Activated T-cell treated with anti-CD3 and anti-CD28 coated beads for 48 hours (primary cell): ENCODE measurements at regions not wholly inside any gene's neighbourhood (a gene's known extent, or its start where the extent isn't known, plus 50 kb on each side); places are given as distances from the start of the nearest gene placed in this dataset.

Source experiments
- DNase-seq: peaks from one replicate; pipeline ENCODE4 v3.0.0-alpha.2; 2020; ENCODE audit warnings: low read depth

GRCh38 chr12:127899971-127900370, 367.0 kb upstream of the TMEM132C start:
- DNase-seq, result no peak

- no peak for DNase-seq
These were observed 366.6 kb upstream of the TMEM132C start for GRCh38 chr12:127900386-127900785.

- DNase-seq, result no peak
These were observed 363.8 kb upstream of the TMEM132C start for GRCh38 chr12:127903146-127903545.

GRCh38 chr12:127909041-127909440, 357.9 kb upstream of the TMEM132C start:
- no peak for DNase-seq

GRCh38 chr12:127911291-127911690, 355.7 kb upstream of the TMEM132C start:
- no peak for DNase-seq

- DNase-seq, result no peak
These were observed 354.8 kb upstream of the TMEM132C start for GRCh38 chr12:127912035-127912665.

GRCh38 chr12:127923501-127923900, 343.5 kb upstream of the TMEM132C start:
- DNase-seq, result no peak

GRCh38 chr12:127925971-127926370, 341.0 kb upstream of the TMEM132C start:
- DNase-seq, result no peak

GRCh38 chr12:127928178-127928577, 338.8 kb upstream of the TMEM132C start:
- no peak for DNase-seq

- DNase-seq, result no peak
These were observed 338.1 kb upstream of the TMEM132C start for GRCh38 chr12:127928615-127929571.

- DNase-seq, result no peak
These were observed 336.8 kb upstream of the TMEM132C start for GRCh38 chr12:127930122-127930521.

GRCh38 chr12:127934409-127934808, 332.6 kb upstream of the TMEM132C start:
- DNase-seq, result no peak

- DNase-seq, result no peak
These were observed 330.5 kb upstream of the TMEM132C start for GRCh38 chr12:127936463-127936862.

GRCh38 chr12:127941332-127941731, 325.6 kb upstream of the TMEM132C start:
- no peak for DNase-seq

- DNase-seq, result no peak
These were observed 324.0 kb upstream of the TMEM132C start for GRCh38 chr12:127942981-127943380.

- DNase-seq, result no peak
These were observed 323.3 kb upstream of the TMEM132C start for GRCh38 chr12:127943481-127944210.

GRCh38 chr12:127944211-127944899, 322.6 kb upstream of the TMEM132C start:
- no peak for DNase-seq

GRCh38 chr12:127957001-127957660, 309.8 kb upstream of the TMEM132C start:
- DNase-seq, result no peak

- DNase-seq, result no peak
These were observed 304.7 kb upstream of the TMEM132C start for GRCh38 chr12:127962303-127962702.

- no peak for DNase-seq
These were observed 303.0 kb upstream of the TMEM132C start for GRCh38 chr12:127963933-127964332.

GRCh38 chr12:127964717-127965116, 302.3 kb upstream of the TMEM132C start:
- DNase-seq, result no peak
